ENCODE measurements at regions not wholly inside any gene's neighbourhood (a gene's known extent, or its start where the extent isn't known, plus 50 kb on each side); places are given as distances from the start of the nearest gene placed in this dataset.

- TF ChIP-seq, protein P1, sequence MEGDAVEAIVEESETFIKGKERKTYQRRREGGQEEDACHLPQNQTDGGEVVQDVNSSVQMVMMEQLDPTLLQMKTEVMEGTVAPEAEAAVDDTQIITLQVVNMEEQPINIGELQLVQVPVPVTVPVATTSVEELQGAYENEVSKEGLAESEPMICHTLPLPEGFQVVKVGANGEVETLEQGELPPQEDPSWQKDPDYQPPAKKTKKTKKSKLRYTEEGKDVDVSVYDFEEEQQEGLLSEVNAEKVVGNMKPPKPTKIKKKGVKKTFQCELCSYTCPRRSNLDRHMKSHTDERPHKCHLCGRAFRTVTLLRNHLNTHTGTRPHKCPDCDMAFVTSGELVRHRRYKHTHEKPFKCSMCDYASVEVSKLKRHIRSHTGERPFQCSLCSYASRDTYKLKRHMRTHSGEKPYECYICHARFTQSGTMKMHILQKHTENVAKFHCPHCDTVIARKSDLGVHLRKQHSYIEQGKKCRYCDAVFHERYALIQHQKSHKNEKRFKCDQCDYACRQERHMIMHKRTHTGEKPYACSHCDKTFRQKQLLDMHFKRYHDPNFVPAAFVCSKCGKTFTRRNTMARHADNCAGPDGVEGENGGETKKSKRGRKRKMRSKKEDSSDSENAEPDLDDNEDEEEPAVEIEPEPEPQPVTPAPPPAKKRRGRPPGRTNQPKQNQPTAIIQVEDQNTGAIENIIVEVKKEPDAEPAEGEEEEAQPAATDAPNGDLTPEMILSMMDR (IDR thresholded peaks at IDR 0.05; ENCODE audit: low read depth, low read length, poor library complexity, severe bottlenecking) = no peak
- TF ChIP-seq EZH2phosphoT487 (IDR thresholded peaks at IDR 0.05; ENCODE audit: borderline replicate concordance, low read length) = no peak
Observed at GRCh38 chr16:26667307-26667706, 399.4 kb upstream of the C16orf82 start.
